ENCODE measurements at regions not wholly inside any gene's neighbourhood (a gene's known extent, or its start where the extent isn't known, plus 50 kb on each side); places are given as distances from the start of the nearest gene placed in this dataset.

DNA sequence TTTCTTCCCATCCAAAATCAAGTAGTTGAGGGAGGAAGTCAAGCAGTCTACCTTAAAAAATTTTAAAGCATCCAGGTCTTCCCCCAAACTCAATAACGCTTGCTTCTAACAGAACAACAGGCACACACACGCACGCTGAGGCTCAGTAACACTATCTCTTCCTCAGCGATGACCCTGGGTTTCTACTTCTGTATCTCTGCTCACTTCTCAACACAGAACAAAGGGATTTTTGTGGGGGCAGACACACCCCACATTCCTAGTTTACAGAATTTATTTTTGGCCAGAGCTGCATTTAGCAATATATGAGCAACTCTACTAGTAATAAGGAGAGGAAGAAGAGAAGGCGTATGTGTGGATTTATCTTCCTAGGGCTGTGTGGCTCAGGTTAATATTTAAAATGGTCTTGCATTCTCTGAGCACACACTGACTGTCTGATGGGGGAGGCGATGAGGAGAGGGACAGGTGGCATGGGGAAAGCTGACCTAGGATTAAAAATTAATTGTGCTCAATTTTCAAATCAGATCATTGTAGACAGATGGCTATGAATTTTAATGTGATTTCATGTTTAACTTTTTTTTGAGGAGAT, 71.3 kb upstream of the PPM1B start:
- TF ChIP-seq, protein P1, sequence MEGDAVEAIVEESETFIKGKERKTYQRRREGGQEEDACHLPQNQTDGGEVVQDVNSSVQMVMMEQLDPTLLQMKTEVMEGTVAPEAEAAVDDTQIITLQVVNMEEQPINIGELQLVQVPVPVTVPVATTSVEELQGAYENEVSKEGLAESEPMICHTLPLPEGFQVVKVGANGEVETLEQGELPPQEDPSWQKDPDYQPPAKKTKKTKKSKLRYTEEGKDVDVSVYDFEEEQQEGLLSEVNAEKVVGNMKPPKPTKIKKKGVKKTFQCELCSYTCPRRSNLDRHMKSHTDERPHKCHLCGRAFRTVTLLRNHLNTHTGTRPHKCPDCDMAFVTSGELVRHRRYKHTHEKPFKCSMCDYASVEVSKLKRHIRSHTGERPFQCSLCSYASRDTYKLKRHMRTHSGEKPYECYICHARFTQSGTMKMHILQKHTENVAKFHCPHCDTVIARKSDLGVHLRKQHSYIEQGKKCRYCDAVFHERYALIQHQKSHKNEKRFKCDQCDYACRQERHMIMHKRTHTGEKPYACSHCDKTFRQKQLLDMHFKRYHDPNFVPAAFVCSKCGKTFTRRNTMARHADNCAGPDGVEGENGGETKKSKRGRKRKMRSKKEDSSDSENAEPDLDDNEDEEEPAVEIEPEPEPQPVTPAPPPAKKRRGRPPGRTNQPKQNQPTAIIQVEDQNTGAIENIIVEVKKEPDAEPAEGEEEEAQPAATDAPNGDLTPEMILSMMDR (IDR thresholded peaks at IDR 0.05), result no peak
- TF ChIP-seq POLR2A (IDR thresholded peaks at IDR 0.05), result no peak
